ENCODE measurements at regions not wholly inside any gene's neighbourhood (a gene's known extent, or its start where the extent isn't known, plus 50 kb on each side); places are given as distances from the start of the nearest gene placed in this dataset.

- no peak for DNase-seq
These were observed 484.7 kb downstream of the EPHA7 start for GRCh38 chr6:92934625-92935024.

GRCh38 chr6:92930171-92930570 lies 489.2 kb downstream of the EPHA7 start:
- DNase-seq, result no peak

GRCh38 chr6:92922216-92922806 lies 497.0 kb downstream of the EPHA7 start:
- no peak for DNase-seq

- no peak for DNase-seq
These were observed 503.9 kb downstream of the EPHA7 start for GRCh38 chr6:92915466-92915865.

- DNase-seq, result no peak
These were observed 508.1 kb downstream of the EPHA7 start for GRCh38 chr6:92911301-92911700.

- DNase-seq, result no peak
These were observed 508.7 kb downstream of the EPHA7 start for GRCh38 chr6:92910646-92911045.

GRCh38 chr6:92906385-92906784 lies 513.0 kb downstream of the EPHA7 start:
- no peak for DNase-seq

- no peak for DNase-seq
These were observed 525.6 kb downstream of the EPHA7 start for GRCh38 chr6:92893741-92894140.

- DNase-seq, result no peak
These were observed 526.7 kb downstream of the EPHA7 start for GRCh38 chr6:92892626-92893170.

GRCh38 chr6:92888316-92888715 lies 531.0 kb downstream of the EPHA7 start:
- no peak for DNase-seq

GRCh38 chr6:92887871-92888270 lies 531.5 kb downstream of the EPHA7 start:
- no peak for DNase-seq

- no peak for DNase-seq
These were observed 539.8 kb downstream of the EPHA7 start for GRCh38 chr6:92879526-92879925.

- no peak for DNase-seq
These were observed 554.3 kb downstream of the EPHA7 start for GRCh38 chr6:92864966-92865555.

GRCh38 chr6:92849636-92850035 lies 569.7 kb downstream of the EPHA7 start:
- no peak for DNase-seq

GRCh38 chr6:92848901-92849300 lies 570.5 kb downstream of the EPHA7 start:
- DNase-seq, result no peak

GRCh38 chr6:92848459-92848858 lies 570.9 kb downstream of the EPHA7 start:
- DNase-seq, result no peak

- no peak for DNase-seq
These were observed 571.4 kb downstream of the EPHA7 start for GRCh38 chr6:92847988-92848387.

GRCh38 chr6:92840246-92840930 lies 579.0 kb downstream of the EPHA7 start:
- DNase-seq, result no peak

GRCh38 chr6:92828788-92829187 lies 590.6 kb downstream of the EPHA7 start:
- no peak for DNase-seq

- DNase-seq, result no peak
These were observed 592.3 kb downstream of the EPHA7 start for GRCh38 chr6:92827104-92827503.

GRCh38 chr6:92826633-92827032 lies 592.7 kb downstream of the EPHA7 start:
- no peak for DNase-seq

GRCh38 chr6:92822222-92822621 lies 597.1 kb downstream of the EPHA7 start:
- DNase-seq, result no peak

GRCh38 chr6:92820601-92821000 lies 598.8 kb downstream of the EPHA7 start:
- no peak for DNase-seq

GRCh38 chr6:92810913-92811312 lies 608.4 kb downstream of the EPHA7 start:
- peak in 1 of 2 donors; percentile 13 for DNase-seq

Measured in stimulated activated CD4-positive, alpha-beta T cell treated with anti-CD3 and anti-CD28 coated beads, Interleukin-2, amount 100 ng/mL, for 24 hours (primary cell).